ENCODE measurements at regions not wholly inside any gene's neighbourhood (a gene's known extent, or its start where the extent isn't known, plus 50 kb on each side); places are given as distances from the start of the nearest gene placed in this dataset.

GRCh38 chr1:88320291-88320690 is 363.8 kb upstream of the PKN2 start:
- H3K36me3 ChIP-seq (ENCODE audit: control insufficient read depth, insufficient read depth, low read length) = no peaks in the 10 kb centered on the region
- no peak overlapping the region for H3K27ac ChIP-seq (ENCODE audit: low read length)
- ChIA-PET POLR2A (no interaction called here), CTCF (no interaction called here)
- in situ Hi-C loops (cut with HindIII; ENCODE audit: low pct_unique_long_range_greater_than_20kb, low sequenced_read_pairs) (no loop called here), intact Hi-C loops (cut with micrococcal nuclease; ENCODE audit: unreplicated experiment) (no loop called here)
- no peaks in the 10 kb centered on the region for H3K4me1 ChIP-seq (ENCODE audit: control insufficient read depth, insufficient read depth, low read length)
- no peak for TF ChIP-seq REST (IDR thresholded peaks at IDR 0.05; ENCODE audit: insufficient read depth in 1 of 2, low read depth in 2 of 2, low read length in 1 of 2)
- no peak for TF ChIP-seq POLR2AphosphoS5 (IDR thresholded peaks at IDR 0.05; ENCODE audit: low read depth, low read length)
- TF ChIP-seq SIN3A (IDR thresholded peaks at IDR 0.05; ENCODE audit: borderline replicate concordance, insufficient read depth, low read depth, low read length) = no peak
- no peak for TF ChIP-seq CTCF (IDR thresholded peaks at IDR 0.05)
- ATAC-seq = no peak
- H3K4me3 ChIP-seq (ENCODE audit: low read depth in 2 of 2, low read length in 2 of 2) = no peak overlapping the region
- no TSS peak for BruUV-seq (replicated peaks)
- DNase-seq (ENCODE audit: low read depth, low spot score) = no peak
- H3K9me3 ChIP-seq (ENCODE audit: control insufficient read depth, insufficient read depth, low read depth, low read length) = no peaks in the 10 kb centered on the region
- H3K27me3 ChIP-seq (ENCODE audit: control insufficient read depth, insufficient read depth, low read length) = no peaks in the 10 kb centered on the region

- no TSS peak for BruUV-seq (replicated peaks)
- intact Hi-C loops (cut with micrococcal nuclease; ENCODE audit: unreplicated experiment) = no loop called here
- TF ChIP-seq TCF7L2 (IDR thresholded peaks at IDR 0.05; ENCODE audit: low read depth, low read length) (no peak), POLR2AphosphoS5 (IDR thresholded peaks at IDR 0.05; ENCODE audit: low read depth, low read length) (no peak), SIN3A (IDR thresholded peaks at IDR 0.05; ENCODE audit: borderline replicate concordance, insufficient read depth, low read depth, low read length) (no peak), REST (IDR thresholded peaks at IDR 0.05; ENCODE audit: insufficient read depth in 1 of 2, low read depth in 2 of 2, low read length in 1 of 2) (no peak), CTCF (IDR thresholded peaks at IDR 0.05) (no peak)
- ChIA-PET CTCF (no interaction called here), POLR2A (no interaction called here)
- DNase-seq (ENCODE audit: low read depth, low spot score) = no peak
- H3K4me1 ChIP-seq (ENCODE audit: control insufficient read depth, insufficient read depth, low read length) = no peaks in the 10 kb centered on the region
- no peak overlapping the region for H3K4me3 ChIP-seq (ENCODE audit: low read depth in 2 of 2, low read length in 2 of 2)
- no peaks in the 10 kb centered on the region for H3K36me3 ChIP-seq (ENCODE audit: control insufficient read depth, insufficient read depth, low read length)
- in situ Hi-C loops (cut with HindIII; ENCODE audit: low pct_unique_long_range_greater_than_20kb, low sequenced_read_pairs) = no loop called here
- peaks cover 4% of the 10 kb centered on the region; the same call in 1 of the 2 replicates for H3K9me3 ChIP-seq (ENCODE audit: control insufficient read depth, insufficient read depth, low read depth, low read length)
- H3K27me3 ChIP-seq (ENCODE audit: control insufficient read depth, insufficient read depth, low read length) = no peaks in the 10 kb centered on the region
- ATAC-seq = no peak
- H3K27ac ChIP-seq (ENCODE audit: low read length) = no peak overlapping the region
Measured at GRCh38 chr1:88321706-88322105, 362.4 kb upstream of the PKN2 start.

Measured in Panc1 (cell line).